AG04450 (cell line): ENCODE measurements at regions not wholly inside any gene's neighbourhood (a gene's known extent, or its start where the extent isn't known, plus 50 kb on each side); places are given as distances from the start of the nearest gene placed in this dataset.

Experiments used
- CTCF ChIA-PET: fragments of 300-600, 350-600 bp; formaldehyde crosslinking; extraction: SDS; loops from one replicate; lab custom pipeline; 2022; ENCODE audit warnings: antibody characterized with exemption, inconsistent platforms; lab: Charles Lee
- POLR2A ChIA-PET: fragments of 350-600 bp; formaldehyde crosslinking; extraction: SDS; loops from one replicate; lab custom pipeline; 2021; ENCODE audit warnings: antibody characterized with exemption, inconsistent platforms; lab: Yijun Ruan, JAX
- DNase-seq: peaks from one replicate; pipeline ENCODE4 v3.0.0-alpha.2; 2011; ENCODE audit warnings: low read depth, low spot score
- H3K27ac ChIP-seq: one replicate; pipeline ENCODE4 v1.5.1; 2012; ENCODE audit warnings: low read depth, low read length, control low read depth
- H3K27me3 ChIP-seq: one replicate; pipeline ENCODE4 v1.6.0; 2012; ENCODE audit warnings: low read length; ENCODE audit not compliant: control insufficient read depth, insufficient read depth
- H3K4me3 ChIP-seq: 2 replicates; pipeline ENCODE4 v1.5.1; 2011; ENCODE audit warnings: mild to moderate bottlenecking, low read depth, low read length, control low read depth
- H3K9me3 ChIP-seq: 2 replicates; pipeline ENCODE4 v1.5.1; 2012; ENCODE audit warnings: low read length; ENCODE audit not compliant: control insufficient read depth, insufficient read depth
- TF ChIP-seq, protein P1 (sequence below): IDR thresholded peaks from 2 replicates; pipeline ENCODE4 v1.5.1; 2011; ENCODE audit warnings: low read depth, low read length, control low read depth, inconsistent platforms

- H3K27me3 ChIP-seq: no peaks in the 10 kb centered on the region
- H3K4me3 ChIP-seq: no peak overlapping the region
- ChIA-PET CTCF (no interaction called here), POLR2A (no interaction called here)
- H3K27ac ChIP-seq: no peak overlapping the region
- TF ChIP-seq, protein P1, sequence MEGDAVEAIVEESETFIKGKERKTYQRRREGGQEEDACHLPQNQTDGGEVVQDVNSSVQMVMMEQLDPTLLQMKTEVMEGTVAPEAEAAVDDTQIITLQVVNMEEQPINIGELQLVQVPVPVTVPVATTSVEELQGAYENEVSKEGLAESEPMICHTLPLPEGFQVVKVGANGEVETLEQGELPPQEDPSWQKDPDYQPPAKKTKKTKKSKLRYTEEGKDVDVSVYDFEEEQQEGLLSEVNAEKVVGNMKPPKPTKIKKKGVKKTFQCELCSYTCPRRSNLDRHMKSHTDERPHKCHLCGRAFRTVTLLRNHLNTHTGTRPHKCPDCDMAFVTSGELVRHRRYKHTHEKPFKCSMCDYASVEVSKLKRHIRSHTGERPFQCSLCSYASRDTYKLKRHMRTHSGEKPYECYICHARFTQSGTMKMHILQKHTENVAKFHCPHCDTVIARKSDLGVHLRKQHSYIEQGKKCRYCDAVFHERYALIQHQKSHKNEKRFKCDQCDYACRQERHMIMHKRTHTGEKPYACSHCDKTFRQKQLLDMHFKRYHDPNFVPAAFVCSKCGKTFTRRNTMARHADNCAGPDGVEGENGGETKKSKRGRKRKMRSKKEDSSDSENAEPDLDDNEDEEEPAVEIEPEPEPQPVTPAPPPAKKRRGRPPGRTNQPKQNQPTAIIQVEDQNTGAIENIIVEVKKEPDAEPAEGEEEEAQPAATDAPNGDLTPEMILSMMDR: no peak
- no peaks in the 10 kb centered on the region for H3K9me3 ChIP-seq
- DNase-seq: no peak
These were observed 59.6 kb upstream of the DRP2 start for GRCh38 chrX:101160001-101160400.

DNA sequence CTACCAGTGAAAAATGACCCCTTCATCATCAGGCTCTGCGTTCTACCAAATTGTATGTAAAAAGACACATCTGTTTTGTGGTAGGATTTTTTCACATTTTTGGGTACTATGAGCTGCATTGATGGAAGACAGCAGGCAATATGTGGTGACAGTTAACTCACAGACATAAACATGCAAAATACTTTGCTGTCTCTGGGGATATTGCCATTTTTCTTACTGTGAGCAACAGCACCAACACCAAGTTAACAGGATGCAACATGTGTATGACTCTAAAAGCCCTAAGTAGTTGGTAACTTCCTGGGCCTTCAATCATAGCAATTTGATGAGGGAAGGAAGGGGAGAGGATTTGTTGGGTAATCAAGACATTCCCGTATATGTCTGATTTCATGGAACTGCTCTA, 56.4 kb upstream of the DRP2 start:
- H3K27me3 ChIP-seq: no peaks in the 10 kb centered on the region
- no peak overlapping the region for H3K4me3 ChIP-seq
- TF ChIP-seq, protein P1: no peak
- ChIA-PET POLR2A (no interaction called here), CTCF (no interaction called here)
- DNase-seq: no peak
- H3K9me3 ChIP-seq: no peaks in the 10 kb centered on the region
- H3K27ac ChIP-seq: no peak overlapping the region

- TF ChIP-seq, protein P1: no peak
- no peak overlapping the region for H3K27ac ChIP-seq
- no peaks in the 10 kb centered on the region for H3K9me3 ChIP-seq
- ChIA-PET POLR2A (interaction anchor here (0.6 kb wide), 1 partner anchor 131 kb away, joined by 3 read pairs; no protein-coding TSS in a partner anchor), CTCF (interaction anchor here (0.6 kb wide), 1 partner anchor 206 kb away, joined by 3 read pairs; no protein-coding TSS in a partner anchor)
- H3K27me3 ChIP-seq: no peaks in the 10 kb centered on the region
- H3K4me3 ChIP-seq: no peak overlapping the region
- DNase-seq: peak; percentile 7
These were observed 54.6 kb upstream of the DRP2 start for GRCh38 chrX:101164766-101165590.
